HG03565 (cell line): ENCODE measurements at regions not wholly inside any gene's neighbourhood (a gene's known extent, or its start where the extent isn't known, plus 50 kb on each side); places are given as distances from the start of the nearest gene placed in this dataset.

Experiments used
- ATAC-seq: cut with Tn5 transposase; IDR thresholded peaks from one replicate; pipeline ENCODE4 v1.9.1; 2021; ENCODE audit warnings: mild to moderate bottlenecking, moderate library complexity; ENCODE audit not compliant: unreplicated experiment

- ATAC-seq, result no peak
Measured at GRCh38 chr12:125267114-125267513, 201.9 kb downstream of the AACS start.

DNA sequence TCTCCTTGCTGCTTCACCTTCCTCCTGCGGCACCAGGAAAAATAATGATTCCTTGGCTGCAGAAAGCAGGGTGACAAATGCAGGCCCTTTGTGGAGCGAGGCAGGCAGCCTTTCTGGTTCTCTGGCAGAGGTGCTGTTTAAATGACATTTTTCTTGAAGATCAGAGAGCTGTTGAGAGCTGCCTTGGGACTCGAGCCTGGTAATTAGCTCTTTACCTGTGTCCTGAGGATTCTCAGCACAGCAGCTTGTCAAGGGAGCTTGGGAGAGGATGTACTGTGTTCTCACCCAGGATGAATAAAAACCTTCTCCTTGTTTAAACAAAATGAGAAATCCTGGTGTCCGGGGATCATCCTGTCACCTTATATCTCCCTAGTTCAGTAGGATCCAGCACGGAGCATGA lies 204.0 kb downstream of the AACS start:
- no peak for ATAC-seq

DNA sequence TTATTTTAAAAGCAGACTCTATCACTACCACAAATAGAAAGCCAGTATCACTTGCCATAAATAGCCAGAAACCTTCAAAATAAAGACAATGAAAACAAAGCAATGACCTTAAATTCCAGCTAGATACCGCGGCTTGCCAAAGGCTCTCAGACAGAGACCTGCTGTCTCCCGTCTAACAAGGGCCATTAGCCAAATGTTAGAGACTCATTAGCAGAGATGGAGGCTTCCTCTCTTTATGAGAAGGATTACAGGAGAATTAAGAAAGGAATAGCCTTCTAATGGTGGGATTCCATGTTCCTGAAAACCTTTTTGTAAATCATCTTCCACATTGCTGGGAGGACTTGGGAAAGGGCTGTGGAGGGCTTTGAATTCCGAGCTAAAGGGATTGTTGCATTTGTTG lies 206.7 kb downstream of the AACS start:
- no peak for ATAC-seq

DNA sequence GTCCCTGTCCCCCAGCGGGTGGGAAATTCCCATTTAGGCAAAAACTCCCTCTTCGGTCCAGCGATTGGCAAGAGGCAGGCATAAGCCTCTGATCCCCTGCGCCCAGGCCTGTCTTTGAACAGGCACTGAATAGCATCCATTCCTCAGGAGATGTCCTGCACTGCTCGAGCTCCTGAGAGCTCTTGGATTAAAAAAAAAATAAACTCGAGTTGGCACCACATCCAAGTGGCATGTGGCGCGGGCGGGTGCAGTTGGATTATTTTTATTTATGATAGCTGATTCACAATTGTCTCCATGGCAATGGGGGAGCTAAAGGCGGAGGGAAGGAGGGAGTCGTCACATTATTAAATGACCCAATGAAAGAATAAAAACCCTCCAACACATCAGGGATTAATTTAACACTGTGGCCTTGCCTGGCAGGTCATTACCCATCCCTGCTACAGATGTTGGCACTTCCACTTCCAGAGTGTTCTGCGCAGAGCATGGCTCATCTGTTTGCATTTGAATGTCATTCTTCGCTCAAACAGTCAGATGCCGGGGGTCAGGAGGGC lies 207.2 kb downstream of the AACS start:
- ATAC-seq, result no peak

DNA sequence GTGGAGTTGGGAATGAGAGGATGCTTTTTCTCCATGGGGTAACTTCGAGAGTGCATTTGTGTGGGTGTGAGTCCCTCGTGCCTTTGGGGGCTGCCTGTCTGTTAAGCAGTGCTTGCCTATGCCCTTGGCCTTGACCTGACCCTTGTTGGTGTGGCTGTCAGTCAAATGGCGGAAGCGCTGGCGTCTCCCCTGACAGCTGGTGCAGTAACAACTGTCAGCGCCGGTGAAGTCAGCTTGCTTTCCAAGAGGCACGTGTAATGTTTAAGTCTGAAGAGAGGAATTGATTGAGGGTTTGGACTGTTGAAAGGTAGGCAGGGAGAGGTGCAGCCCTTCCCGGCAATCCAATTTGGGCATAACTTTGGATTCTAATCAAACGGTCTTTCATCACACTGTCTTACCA lies 211.3 kb downstream of the AACS start:
- no peak for ATAC-seq

DNA sequence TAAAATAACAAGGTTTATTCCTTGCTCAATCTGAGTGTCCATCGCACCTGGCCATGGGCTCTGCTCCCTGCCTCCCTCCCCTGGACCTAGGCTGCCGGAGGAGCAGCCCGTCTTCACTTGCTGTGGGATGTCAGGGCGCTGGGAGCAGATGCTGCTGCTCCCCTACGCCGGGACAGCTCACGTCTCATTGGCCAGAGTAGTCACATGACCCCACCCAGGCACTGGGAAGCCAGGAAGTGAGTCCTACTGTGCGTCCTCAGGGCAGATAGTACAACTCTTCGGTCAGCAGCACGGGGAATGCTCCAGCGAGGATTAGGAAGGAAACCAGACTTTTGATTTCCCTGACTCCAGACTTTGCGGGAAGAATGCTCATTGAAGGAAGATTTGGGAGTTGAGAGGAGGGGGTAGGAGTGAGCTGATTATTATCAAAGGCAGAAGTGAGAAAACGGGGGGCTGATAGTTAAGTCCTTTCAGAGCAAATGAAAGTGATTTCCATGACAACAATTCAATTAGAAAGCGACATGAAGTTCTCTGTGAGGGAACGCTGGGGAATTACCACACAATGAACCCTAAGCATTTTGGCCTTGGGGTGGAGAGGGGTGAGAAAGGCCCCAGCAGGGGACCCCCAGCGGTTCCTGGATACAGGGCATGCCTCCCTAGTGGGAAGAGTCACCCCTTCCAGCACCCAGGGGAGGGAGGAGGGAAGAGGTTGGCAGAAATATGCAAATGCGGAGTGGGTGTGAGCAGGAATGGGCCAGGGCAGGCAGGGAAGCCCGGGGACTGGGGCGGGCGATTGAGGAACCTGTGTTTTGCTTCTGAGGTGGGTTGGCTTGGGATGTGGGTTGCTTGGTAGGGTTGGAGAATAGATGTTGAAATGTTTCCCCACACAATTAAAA lies 215.5 kb downstream of the AACS start:
- ATAC-seq, result no peak

DNA sequence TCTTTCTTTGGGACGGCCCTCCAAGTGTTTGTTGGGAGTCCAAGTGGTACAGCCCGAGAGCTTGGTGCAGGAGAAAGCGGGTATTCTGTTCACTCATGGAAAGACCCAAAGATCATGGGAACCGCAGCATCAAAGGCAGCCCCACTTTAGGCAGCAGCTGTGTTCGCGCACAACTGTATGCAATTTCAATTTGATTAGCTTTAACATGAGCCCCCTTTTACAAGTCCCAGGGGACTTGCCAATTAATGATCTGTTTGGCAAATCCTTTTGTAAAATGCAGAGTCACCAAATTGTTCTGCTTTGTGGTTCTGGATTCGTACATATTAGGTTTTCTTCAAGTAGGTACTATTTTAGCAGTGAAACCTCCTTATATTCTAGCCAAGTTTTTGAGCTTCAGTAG lies 217.7 kb downstream of the AACS start:
- no peak for ATAC-seq

- ATAC-seq, result no peak
Measured at GRCh38 chr12:125283521-125283920, 218.3 kb downstream of the AACS start.

- no peak for ATAC-seq
Measured at GRCh38 chr12:125284087-125284486, 218.9 kb downstream of the AACS start.

DNA sequence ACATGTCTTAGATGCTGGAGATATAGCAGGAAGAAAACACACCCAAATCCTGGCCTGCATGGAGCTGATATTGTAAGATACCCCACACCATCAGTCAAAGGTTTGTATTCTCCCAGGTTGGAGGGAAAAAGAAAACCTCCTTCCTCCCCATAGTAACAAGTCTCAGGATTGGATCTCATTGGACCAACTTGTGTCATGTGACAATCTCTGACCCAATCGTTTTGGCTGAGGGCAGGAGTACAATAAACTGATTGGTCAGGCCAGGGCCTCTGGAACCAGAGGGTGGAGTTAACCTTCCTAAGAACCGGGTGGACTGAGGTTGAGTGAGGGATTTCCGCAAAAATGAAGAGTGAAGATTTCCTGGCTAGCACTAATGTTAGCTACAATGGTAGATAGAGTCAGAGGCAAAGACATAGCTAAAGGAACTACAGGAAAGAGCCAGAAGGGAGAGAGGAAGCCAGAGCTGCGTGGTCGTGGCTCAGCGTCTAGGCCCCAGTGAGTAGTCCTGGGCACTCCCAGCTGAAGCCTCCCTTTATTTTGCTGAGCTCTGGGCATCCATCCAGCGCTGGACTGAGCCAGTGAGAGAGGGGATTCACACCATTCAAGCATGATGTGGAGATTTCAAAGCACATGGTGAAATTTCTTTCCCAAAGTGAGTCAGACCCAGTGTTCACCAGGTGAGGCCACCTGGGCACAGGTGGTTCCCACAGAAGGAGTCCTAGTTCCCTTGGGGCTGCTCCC lies 219.9 kb downstream of the AACS start:
- no peak for ATAC-seq

DNA sequence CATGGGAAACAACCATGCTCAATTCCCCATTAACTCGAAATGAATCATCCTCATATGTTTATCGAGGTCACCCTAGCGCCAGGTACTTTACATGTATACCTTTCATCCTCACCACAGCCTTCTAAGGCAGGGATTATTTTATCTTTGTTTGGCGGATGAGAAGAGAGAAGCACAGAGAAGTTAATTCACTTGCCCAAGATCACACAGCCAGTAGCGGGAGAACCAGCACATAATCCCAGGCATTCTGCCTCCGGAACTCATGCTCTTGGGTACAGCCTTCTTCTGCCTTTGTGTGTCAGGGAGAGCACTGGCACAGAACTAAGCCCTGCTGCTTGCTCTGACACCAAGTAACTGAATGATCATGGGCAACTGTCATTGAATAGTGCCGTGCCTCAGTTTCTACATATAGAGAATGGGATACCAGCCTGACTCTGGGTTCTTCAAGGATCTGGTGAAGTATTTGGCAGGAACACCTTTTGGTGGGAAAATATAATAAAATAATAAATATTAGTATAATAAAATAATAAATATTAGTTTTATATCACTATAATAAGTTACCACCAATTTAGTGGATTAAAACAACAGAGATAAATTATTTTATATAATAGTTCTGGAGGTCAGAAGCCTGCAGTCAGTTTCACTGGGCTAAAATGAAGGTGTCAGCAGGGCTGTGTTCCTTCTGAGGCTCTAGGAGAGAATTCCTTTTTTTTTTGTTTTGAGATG lies 220.9 kb downstream of the AACS start:
- no peak for ATAC-seq

- ATAC-seq, result peak; percentile 83
Measured at GRCh38 chr12:125287155-125287847, 222.1 kb downstream of the AACS start.

GRCh38 chr12:125288931-125289928 lies 224.0 kb downstream of the AACS start:
- ATAC-seq, result no peak

- ATAC-seq, result no peak
Measured at GRCh38 chr12:125289970-125290369, 224.7 kb downstream of the AACS start.

GRCh38 chr12:125292700-125293099 lies 227.5 kb downstream of the AACS start:
- ATAC-seq, result no peak

DNA sequence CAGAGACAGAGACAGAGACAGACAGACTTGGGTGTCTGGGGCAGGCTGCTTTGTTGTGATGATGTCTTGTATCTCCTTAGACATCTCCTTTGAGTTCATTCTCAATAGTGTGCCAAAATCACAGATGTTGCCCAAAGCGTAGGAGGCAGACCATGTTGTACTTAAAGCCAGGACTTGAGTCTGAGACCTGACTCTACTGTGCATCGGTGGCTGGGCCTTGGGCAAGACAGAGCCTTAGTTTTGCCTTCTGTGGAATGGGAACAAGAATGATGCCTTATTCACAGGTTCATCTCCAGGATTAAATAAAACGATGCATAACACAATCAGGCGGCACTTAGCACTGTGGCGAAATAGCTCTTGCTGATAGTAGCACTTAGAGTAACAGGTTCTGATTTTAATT lies 230.3 kb downstream of the AACS start:
- no peak for ATAC-seq

DNA sequence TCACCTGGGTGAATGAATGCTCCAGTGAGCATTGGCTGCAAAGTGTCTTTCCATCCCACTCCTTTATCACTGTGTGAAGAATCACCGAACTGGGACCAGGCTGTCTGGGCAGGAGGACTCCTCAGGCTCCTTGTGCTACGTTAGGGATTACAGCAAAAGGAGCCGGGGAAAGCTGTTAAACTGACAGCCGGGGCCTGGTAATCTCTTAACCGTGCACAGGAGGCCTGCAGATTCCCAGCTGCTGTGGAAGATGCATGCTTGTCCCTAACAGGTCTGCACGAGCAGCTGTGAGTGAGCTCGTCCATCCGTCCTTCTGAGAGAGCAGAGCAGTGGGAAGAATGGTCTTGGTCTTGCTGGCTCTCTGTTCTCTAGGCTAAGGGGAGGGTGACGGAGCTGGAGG lies 231.5 kb downstream of the AACS start:
- no peak for ATAC-seq

- no peak for ATAC-seq
Measured at GRCh38 chr12:125299840-125300239, 234.6 kb downstream of the AACS start.

- no peak for ATAC-seq
Measured at GRCh38 chr12:125300249-125300648, 235.0 kb downstream of the AACS start.
